ENCODE measurements at regions not wholly inside any gene's neighbourhood (a gene's known extent, or its start where the extent isn't known, plus 50 kb on each side); places are given as distances from the start of the nearest gene placed in this dataset.

DNA sequence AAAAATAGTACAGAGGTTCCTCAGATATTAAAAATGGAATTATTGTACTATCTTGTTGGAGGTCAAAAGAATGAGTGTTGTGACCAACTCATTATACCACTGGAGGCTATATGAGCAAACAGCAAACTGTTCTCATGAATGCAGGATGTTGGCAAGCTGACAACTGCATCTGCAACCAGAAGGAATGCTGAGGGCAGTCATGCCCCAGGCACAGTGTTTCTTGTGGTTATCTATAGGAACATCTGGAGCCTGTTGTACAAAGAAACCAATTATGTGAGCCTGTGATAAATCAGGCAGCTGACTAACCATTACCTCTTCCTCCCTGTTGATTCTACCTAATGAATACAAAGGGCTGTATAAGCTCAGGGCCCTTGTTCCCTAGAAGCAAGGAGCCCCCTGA, 2057.1 kb downstream of the TP53TG3F start:
- no peak for DNase-seq

DNA sequence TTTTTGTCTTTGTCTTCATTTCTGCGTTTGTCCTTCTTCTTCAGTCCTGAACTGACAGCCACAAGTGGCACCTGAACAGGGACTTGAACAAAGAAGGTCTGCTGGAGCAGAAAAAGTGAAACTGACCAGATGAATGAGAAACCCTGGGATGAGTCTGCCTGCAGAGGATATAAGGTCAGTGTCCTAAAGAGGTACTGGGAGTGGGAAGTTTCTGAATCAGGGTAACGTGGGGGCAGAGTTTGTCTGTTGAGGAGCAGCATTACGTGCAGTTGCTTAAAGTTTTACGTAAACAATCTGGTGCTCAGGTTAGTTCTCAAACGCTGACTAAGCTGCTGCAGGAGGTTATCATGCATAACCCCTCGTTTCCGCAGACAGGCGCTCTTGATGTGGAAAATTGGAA, 2057.6 kb downstream of the TP53TG3F start:
- no peak for DNase-seq

DNA sequence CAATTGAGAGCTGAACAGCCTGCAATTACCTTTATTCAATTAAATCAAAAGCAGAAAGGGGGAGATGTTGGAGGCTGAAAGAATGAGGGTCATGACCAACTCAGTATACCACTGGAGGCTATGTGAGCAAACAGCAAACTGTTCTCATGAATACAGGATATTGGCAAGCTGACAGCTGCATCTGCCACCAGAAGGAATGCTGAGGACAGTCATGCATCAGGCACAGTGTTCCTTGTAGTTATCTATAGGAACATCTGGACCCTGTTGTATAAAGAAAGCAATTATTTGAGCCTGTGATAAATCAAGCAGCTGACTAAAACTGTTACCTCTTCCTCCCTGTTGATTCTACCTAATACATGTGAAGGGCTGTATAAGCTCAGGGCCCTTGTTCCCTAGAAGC, 2064.6 kb downstream of the TP53TG3F start:
- DNase-seq = no peak

DNA sequence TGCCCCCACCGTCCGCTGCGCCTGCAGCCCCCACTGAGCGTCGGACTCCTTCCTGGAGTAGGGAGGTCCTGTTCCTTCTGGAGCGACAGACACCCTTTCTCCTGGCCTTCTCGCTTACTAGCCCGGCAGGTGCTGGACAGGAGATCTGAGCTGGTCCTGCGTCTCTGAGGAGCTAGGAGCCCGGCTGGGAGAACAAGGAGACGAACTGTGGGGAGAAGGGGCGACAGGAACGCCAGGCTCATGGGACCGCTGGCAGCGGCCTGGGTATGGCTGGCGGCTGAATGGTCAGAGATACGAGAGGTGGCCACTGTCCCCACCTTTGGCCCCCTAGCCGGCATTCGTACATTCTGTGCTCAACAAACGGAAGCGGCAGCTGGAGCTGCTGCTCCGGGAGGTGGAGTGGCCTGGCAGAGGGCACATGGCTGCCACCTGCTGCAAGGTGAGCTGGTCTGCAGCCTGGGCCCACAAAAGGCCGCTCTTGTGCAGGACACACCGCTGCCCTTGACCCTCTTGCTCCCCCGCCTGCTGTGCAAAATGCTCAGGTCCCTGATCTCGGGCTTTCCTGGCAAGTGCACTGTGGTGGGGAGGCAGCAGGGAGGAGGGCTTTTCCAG, 2066.7 kb downstream of the TP53TG3F start:
- DNase-seq = no peak

DNA sequence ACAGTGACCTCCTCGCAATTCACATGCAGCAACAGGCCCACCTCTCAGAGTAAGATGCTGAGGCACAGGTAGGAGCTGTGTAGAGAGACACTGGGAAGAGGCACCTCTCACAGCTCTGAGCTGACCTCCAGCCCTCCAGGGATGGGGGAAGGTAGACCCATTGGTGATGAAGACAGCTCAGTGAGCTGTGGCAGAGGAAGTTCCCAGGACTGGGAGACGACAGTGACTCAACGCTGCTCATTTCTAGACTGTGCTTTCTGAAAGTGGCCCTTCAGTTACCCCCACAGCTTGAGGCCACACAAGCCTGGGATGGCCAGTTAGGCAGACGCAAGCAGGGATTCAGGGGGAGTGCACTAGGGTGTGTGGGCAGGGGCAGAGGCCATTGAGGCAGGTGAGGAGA, 2073.2 kb downstream of the TP53TG3F start:
- DNase-seq = no peak

DNA sequence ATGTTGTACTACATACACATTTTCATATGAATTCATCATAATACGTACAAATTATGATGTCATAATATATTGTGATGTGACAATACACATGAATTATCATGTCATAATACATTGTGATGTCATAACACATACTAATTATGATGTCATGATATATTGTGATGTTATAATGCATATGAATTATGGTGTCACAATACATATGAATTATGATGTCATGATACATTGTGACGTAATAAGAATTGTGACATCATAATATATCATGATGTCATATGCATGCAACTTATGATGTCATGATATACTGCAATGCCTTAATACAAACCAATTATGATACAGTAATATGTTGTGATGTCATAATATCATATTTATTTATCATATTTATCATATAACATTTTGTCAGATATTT, 2074.3 kb downstream of the TP53TG3F start:
- no peak for DNase-seq

DNA sequence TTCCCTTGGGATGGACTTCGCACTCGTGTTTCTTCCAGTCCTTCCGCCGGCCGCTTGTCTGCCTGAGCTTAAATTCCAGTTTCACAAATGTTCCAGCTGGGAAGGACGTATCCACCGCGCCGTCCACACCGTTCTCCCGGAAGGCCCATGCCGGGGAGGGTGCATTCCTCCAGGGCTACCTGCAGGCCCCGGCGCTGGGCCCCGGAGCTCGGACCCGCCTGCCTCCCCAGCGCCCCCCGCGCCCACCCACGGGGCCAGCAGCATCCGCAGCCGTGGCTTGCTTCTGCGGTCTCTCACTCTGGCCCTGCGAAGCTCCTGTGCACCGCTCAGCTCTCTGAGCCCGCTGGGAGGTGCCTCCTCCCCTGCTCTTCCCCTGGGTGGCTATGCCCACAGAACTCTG, 2084.1 kb downstream of the TP53TG3F start:
- no peak for DNase-seq

DNA sequence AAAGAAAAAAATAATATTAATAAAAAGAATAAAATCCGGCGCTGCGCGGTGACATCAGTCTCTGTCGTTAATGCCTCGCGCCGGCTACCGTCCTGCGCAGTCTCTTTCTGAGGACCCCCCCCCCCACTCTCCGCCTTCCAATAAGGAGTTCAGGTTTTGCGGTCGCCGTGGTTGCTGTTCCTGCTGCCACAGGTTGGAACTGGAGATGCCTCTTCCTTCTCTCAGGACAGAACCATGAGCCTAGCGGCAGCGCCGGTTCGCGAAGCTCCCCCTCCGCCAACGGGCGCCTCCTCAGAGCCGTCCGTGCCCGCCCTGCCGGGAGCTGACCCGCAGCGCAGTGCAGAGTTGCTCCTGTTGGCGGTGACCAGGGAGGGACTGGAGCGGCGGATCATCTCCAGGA, 2093.4 kb downstream of the TP53TG3F start:
- DNase-seq = no peak

DNA sequence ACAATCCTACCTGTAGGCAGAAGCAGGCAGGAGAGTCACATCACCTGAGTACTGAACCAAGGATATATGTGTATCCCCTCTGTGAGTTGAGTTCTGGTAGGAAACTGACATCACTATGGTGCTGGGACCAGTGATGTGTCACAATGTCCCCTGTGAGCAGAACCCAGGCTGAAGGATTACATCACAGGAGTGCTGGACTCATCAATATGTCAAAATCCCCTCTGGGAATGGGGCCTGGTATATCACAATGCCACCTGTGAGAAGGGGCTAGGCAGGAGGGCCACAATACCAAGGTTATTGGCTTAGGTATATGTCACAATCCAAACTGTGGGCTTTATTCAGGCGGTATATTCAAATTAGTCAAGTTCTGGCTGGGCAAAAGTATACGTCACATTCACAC, 2098.3 kb downstream of the TP53TG3F start:
- DNase-seq = no peak

DNA sequence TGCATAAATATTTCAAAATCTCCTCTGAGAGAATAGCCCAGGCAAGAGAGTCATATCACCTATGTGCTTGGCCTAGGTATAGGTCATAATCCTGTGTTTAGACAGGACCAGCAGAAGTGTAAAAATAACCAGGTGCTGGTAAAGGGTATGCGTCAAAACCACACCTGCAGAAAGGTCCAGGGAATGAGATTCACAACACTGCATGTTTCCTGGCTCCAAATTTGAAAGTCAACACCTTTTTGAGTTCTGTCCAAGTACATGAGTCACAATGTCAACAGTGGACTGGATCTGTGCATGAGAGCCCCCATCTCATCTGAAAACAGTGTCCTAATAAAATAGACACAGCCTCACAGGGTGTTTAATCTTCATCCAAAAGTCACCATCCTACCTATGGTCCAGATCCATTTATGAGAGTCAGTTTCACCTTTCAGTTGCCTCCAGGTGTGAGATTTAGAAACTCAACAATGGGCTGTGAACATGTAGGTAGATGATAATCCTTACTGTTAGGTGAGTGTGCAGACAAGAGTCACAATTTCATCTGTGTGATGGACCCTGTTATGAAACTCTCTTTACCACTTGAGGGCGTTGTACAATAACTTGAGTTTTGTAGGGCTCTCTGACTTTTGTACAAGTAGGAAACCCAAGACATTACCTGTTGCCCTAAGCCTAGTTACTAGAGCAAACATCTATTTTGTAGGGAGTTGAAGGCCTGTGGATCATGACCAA, 2100.7 kb downstream of the TP53TG3F start:
- peak; percentile 11 to 18 for DNase-seq

DNA sequence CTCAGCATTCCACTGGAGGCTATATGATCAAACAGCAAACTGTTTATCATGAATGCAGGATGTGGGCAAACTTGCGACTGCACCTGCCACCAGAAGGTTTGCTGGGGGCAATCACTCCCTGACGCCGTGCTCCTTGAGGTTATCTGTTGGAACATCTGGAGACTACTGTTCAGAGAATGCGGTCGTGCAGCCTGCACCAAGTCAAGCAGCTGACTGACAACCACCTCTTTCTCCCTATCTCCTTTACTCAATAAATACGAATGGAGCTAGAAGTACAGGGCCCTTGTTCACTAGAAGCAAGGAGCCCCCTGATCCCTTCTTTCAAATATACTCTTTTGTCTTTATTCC, 2101.2 kb downstream of the TP53TG3F start:
- no peak for DNase-seq

DNA sequence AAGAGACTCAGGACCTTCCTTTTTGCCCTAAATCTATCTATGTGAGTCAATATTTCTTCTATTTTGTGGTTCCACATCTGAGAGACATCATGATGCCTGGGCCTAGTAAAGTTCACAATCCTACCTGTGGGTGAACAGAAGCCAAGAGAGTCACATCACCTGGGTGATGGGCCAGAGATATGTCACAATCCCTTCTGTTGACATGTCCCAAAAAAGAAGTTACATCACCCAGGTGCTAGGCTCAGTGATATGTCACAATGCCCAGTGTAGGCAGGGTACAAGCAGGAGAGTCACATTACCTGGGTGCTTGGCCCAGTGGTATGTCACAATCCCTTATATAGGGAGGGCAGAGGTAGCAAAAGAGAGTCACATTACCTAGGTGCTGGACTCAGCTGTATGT, 2101.9 kb downstream of the TP53TG3F start:
- no peak for DNase-seq

DNA sequence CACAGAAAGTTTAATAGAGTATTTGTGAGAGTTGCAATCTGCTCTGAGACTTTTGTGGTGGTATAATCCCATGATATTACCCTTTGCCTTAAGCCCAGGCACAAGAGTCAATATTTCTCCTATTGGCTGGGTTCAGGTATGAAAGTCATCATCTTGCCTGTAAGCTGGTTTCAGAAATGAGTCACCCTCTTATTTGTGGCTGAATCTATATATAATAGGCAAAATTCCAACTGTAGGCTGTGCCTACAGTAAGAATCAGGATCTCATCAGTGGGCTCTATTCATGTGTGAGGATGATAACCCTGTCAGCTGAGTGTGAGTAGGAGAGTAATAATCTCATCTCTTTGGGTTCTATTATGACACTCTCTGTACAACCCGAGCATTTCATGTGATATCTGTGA, 2103.1 kb downstream of the TP53TG3F start:
- no peak for DNase-seq

DNA sequence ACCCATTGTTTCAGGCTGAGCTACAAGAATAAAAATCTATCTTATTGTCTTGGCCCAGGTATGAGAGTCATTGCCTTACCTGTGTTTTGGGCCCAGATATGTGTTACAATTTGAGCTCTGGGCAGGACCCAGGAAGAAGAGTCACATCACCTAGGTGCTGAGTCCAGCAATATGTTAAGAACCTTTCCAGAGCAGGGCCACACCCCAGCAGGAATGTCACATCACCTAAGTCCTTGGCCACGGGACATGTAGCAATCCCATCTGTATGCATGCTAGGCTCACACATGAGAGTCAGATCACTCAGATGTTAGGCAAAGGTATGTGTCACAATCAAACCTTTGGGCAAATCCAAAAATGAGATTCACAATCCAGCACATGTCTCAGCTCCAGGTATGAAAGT, 2103.5 kb downstream of the TP53TG3F start:
- DNase-seq = no peak

DNA sequence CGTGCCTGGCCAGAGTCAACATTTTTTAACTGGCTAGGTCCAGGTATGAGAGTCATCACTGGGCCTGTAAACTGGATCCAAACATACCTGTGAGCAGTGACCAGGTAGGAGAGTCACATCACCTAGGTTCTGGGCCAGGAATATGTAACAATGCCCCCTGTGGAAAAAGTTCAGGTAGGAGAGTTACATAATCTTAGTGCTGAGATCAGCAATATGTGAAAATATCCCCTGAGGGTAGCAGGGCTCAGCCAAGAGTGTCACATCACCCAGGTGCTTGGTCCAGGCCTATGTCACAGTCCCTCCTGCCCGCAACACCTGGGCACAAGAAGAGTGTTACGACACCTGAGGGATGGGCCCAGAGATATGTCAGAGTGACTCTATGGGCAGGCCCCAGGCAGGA, 2104.7 kb downstream of the TP53TG3F start:
- no peak for DNase-seq

DNA sequence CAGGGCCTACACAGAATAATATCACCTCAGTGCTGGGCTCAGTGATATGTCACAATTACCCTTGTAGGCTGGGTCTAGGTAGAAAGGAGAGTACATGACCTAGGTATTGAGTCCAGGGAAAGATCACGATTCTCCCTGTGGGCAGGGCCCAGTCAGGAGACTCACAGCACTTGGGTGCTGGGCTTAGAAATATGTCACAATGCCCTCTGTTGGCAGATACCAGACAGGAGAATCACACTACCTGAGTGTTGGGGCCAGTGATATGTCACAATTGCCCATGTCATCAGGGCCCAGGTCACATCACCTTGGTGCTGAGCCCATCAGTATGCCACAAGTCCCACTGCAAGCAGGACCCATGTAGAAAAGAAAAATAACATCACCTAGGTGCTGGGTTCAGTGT, 2105.5 kb downstream of the TP53TG3F start:
- DNase-seq = no peak

DNA sequence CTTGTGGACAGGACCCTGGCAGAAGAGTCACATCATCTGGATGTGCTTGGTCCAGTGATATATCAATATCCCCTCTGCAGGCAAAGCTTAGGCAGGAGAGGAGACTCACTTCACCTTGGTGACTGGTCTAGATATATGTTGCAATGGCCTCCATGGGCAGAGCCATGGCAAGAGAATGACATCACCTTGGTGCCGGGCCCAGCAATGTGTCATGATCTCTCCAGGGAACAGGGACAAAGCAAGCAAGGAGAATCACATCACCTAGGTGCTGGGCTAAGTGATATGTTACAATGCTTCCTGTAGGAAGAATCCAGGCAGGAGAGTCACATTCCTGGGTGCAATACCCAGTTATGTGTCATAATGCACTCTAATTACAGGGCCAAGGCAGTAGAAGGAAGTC, 2106.2 kb downstream of the TP53TG3F start:
- no peak for DNase-seq

DNA sequence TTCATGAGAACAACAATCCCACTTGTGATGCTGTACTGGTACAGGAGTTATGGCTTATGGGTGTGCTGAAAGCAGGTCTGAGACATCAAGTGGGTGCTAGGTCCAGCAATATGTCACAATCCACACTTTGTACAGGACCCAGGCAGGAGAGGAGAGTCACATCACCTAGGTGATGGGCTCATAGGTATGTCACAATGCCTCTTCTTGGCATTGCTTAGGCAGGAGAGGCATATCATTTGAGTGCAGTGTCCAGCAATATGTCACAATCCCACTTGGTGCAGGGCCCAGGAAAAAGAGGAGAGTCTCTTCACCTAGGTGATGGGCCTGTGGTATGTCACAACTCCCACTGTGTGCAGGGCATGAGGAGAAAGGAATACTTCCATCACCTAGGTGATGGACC, 2110.0 kb downstream of the TP53TG3F start:
- DNase-seq = no peak

DNA sequence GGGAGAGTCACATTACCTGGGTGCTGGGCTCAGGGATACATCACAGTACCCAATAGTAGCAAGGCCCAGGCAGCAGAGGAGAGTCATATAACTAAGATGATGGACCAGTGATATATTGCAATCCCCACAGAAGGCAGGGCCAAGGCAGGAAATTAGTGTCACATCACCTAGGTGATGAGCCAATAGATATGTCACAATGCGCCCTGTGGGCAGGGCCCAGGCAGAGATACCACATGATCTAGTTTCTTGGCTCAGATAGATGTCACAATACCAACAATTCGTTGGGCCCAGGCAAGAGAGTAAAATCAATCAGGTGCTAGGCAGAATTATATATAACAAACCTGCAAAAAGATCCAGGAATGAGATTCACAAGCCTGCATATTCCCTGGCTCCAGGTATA, 2111.5 kb downstream of the TP53TG3F start:
- no peak for DNase-seq

DNA sequence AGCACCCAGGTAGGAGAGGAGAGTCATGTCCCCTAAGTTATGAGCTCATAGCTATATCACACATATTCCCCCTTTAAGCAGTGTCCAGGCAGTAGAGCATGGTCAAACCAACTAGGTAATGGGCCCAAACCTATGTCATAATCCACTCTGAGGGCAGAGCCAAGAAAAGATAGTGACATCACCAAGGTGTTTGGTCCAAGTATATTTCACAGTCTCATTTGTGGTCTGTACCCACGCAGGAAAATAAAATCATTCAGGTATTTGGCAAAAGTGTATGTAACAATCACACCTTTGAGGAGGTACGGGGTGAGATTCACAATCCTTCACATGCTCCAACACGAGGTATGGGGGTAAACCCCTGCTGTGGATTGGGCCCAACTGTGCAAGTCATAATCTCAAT, 2112.8 kb downstream of the TP53TG3F start:
- no peak for DNase-seq

DNA sequence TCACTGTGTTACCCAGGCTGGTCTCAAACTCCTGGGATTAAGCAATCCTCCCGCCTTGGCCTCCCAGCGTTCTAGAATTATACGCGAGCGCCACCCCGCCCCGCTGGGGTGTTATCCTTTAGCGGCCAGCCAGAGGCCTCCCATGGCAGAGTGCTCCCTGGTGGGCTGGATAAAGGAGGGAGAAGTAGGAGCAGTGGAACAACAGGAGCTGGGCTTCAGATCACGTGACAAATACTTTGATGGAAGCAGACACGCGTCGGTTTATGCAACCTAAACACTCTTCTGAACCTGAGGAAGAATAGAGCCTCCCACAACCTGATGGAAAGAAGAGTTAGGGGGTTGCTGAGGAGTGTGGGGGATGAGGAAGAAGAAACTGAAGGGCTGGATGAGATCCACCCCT, 2114.0 kb downstream of the TP53TG3F start:
- DNase-seq = no peak

DNA sequence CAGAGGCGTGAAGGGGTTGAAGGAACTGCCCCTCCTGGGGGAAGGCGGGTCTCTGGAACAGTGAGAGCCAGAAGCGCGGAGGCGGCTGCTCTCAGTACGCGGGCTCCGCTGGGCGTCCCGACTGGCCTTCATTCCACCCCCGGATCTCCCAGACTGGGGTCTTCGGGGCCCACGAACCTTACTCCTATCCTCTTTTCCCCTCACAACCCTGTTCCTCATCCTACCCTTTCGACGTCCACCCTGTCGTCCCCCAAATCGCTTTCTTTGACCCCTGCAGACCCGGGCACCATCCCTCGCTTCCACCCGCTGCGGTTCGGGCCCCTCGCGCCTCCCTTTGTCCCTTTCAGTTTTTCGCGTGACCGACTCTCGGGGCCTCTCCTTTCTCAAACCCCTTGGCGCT, 2114.6 kb downstream of the TP53TG3F start:
- DNase-seq = no peak

DNA sequence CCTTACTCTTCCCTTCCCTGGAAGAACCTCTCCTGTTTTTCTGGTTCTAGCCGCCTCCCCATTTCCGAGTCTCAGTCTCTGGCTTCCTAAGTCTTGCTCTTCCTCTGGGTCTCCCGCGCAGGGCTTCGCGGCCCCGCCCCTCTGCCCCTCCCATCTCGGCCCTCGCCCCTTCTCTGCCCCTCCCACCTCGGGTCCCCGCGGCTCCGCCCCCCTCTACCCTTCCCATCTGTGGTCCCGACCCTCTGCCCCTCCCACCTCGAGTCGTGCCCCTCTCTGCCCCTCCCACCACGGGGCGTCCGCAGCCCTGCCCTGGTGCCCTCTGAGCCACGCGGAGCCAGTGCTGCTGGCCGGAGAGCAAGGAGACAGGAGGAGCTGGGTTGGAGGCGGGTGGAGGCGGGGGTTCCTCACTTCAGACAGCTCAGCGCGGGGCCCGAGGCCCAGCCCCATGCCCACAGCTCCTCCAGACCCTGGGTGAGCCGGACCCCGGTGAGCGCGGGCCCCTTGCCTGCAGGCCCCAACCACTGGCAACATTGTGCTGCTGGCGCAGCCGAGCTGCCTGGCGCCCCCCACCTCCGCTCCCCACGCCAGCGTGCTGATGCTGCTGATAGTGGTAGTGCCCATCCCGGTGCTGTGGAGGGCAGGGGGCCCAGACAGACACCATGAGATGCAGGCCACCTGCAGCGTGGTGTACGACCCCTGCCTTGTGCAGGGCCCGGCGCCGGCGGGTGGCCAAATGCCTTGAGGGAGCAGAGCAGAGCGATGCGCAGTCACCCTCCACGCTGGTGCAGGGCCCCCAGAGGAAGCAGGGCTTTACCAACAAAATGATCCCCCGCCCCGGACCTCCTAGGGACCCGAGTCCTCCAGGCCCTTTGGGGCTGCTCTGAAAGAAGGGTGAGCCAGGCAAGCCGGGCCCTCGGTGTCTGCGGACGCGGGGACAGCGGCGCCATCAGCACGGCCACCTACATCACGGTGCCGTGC, 2115.3 kb downstream of the TP53TG3F start:
- DNase-seq = no peak

DNA sequence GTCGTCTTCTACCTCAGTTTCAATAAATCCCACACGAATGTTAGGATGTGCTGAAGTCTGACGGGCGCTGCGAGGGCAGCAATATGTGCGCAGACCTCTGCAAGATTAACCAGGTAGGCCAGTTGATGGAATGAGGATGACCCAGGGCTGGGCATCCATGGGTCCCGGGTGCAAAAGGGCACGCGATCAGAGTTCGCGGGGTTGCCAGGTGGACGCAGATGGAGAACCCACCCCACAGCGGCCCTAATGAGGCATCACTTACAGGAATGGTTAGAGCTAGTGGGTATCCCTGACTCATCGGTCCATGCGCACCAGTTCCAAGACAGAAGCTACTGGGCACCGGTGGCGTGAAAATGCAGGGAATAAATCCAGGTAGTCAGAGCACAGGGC, 2116.0 kb downstream of the TP53TG3F start:
- no peak for DNase-seq

Data from Kasumi-1 (cell line).